ENCODE measurements at regions not wholly inside any gene's neighbourhood (a gene's known extent, or its start where the extent isn't known, plus 50 kb on each side); places are given as distances from the start of the nearest gene placed in this dataset.

DNA sequence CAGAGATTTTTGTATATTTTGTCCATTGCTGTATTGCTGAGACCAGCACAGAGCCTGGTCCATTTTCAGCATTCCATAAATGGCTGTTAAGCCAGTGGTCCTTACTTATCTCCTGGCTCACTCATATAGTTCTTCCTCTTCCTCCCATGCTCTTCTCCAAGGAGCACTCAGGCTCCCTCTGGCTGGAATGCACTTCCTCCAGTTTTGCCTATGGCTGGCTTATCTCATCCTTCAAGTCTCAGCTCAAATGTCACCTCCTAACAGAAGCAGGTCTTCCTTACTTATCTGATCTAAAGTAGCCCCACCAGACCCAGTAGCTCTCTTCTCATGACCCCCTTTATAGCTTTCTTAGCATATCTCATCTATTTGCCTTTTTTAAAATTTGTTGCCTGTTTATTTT is 146.9 kb downstream of the SLC30A10 start:
- TF ChIP-seq, protein P1, sequence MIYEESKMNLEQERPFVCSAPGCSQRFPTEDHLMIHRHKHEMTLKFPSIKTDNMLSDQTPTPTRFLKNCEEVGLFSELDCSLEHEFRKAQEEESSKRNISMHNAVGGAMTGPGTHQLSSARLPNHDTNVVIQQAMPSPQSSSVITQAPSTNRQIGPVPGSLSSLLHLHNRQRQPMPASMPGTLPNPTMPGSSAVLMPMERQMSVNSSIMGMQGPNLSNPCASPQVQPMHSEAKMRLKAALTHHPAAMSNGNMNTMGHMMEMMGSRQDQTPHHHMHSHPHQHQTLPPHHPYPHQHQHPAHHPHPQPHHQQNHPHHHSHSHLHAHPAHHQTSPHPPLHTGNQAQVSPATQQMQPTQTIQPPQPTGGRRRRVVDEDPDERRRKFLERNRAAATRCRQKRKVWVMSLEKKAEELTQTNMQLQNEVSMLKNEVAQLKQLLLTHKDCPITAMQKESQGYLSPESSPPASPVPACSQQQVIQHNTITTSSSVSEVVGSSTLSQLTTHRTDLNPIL (CRISPR knock-in tag; IDR thresholded peaks at IDR 0.05; ENCODE audit: low read depth), result no peak
- TF ChIP-seq BACH2 (CRISPR knock-in tag; IDR thresholded peaks at IDR 0.05; ENCODE audit: borderline replicate concordance), result no peak
- no peak for TF ChIP-seq TOX (CRISPR knock-in tag; IDR thresholded peaks at IDR 0.05; ENCODE audit: borderline replicate concordance)
- no peak for TF ChIP-seq GLIS3 (CRISPR knock-in tag; IDR thresholded peaks at IDR 0.05)
- no peak for TF ChIP-seq PPARA (CRISPR knock-in tag; IDR thresholded peaks at IDR 0.05; ENCODE audit: borderline replicate concordance)
- TF ChIP-seq, protein P2, sequence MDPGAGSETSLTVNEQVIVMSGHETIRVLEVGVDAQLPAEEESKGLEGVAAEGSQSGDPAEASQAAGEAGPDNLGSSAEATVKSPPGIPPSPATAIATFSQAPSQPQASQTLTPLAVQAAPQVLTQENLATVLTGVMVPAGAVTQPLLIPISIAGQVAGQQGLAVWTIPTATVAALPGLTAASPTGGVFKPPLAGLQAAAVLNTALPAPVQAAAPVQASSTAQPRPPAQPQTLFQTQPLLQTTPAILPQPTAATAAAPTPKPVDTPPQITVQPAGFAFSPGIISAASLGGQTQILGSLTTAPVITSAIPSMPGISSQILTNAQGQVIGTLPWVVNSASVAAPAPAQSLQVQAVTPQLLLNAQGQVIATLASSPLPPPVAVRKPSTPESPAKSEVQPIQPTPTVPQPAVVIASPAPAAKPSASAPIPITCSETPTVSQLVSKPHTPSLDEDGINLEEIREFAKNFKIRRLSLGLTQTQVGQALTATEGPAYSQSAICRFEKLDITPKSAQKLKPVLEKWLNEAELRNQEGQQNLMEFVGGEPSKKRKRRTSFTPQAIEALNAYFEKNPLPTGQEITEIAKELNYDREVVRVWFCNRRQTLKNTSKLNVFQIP (CRISPR knock-in tag; IDR thresholded peaks at IDR 0.05; ENCODE audit: borderline replicate concordance, low read depth), result no peak
- no peak for TF ChIP-seq ZNF8 (CRISPR knock-in tag; IDR thresholded peaks at IDR 0.05)
- TF ChIP-seq ESRRG (CRISPR knock-in tag; IDR thresholded peaks at IDR 0.05), result no peak
- peak; percentile 25; the same call in 1 of the 3 replicates for ATAC-seq

DNA sequence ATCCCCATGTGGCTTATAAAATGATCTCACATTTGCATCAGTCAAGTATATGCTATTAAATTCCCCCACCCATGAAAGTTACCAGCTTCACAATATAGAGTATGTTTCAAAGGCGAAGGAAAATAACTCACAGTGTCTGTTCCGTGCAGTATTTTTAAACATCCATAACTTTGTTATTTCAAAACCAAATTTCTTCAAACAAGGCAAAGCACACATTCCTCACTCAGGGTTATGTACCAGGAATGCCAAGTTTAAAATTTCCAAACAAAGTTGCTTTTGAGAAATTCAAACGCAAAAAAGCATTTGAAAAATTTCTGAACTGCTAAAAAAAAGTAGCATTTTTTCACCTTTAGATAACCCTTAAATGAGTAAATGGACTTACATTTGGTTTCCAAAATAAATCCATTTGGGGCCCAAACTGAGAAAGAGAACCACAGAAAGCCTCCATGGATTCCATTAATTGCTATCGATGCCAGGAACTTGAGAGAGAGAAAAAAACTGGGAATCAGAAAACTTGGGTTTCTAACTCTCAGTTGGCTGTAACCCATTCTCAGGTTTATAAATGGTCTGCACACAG is 149.5 kb downstream of the SLC30A10 start:
- TF ChIP-seq, protein P3, sequence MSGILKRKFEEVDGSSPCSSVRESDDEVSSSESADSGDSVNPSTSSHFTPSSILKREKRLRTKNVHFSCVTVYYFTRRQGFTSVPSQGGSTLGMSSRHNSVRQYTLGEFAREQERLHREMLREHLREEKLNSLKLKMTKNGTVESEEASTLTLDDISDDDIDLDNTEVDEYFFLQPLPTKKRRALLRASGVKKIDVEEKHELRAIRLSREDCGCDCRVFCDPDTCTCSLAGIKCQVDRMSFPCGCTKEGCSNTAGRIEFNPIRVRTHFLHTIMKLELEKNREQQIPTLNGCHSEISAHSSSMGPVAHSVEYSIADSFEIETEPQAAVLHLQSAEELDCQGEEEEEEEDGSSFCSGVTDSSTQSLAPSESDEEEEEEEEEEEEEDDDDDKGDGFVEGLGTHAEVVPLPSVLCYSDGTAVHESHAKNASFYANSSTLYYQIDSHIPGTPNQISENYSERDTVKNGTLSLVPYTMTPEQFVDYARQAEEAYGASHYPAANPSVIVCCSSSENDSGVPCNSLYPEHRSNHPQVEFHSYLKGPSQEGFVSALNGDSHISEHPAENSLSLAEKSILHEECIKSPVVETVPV (CRISPR knock-in tag; IDR thresholded peaks at IDR 0.05), result no peak
- TF ChIP-seq ZC3H10 (CRISPR knock-in tag; IDR thresholded peaks at IDR 0.05) (no peak), TOX (CRISPR knock-in tag; IDR thresholded peaks at IDR 0.05; ENCODE audit: borderline replicate concordance) (no peak), ZNF565 (CRISPR knock-in tag; conservative IDR thresholded peaks at IDR 0.05; ENCODE audit: low read depth) (no peak), GLIS3 (CRISPR knock-in tag; IDR thresholded peaks at IDR 0.05) (no peak), RARB (CRISPR knock-in tag; IDR thresholded peaks at IDR 0.05) (no peak), ZFP3 (CRISPR knock-in tag; IDR thresholded peaks at IDR 0.05) (no peak), CSDC2 (CRISPR knock-in tag; IDR thresholded peaks at IDR 0.05) (no peak), ZNF70 (CRISPR knock-in tag; IDR thresholded peaks at IDR 0.05) (no peak), ZNF8 (CRISPR knock-in tag; IDR thresholded peaks at IDR 0.05) (no peak)
- TF ChIP-seq, protein P4, sequence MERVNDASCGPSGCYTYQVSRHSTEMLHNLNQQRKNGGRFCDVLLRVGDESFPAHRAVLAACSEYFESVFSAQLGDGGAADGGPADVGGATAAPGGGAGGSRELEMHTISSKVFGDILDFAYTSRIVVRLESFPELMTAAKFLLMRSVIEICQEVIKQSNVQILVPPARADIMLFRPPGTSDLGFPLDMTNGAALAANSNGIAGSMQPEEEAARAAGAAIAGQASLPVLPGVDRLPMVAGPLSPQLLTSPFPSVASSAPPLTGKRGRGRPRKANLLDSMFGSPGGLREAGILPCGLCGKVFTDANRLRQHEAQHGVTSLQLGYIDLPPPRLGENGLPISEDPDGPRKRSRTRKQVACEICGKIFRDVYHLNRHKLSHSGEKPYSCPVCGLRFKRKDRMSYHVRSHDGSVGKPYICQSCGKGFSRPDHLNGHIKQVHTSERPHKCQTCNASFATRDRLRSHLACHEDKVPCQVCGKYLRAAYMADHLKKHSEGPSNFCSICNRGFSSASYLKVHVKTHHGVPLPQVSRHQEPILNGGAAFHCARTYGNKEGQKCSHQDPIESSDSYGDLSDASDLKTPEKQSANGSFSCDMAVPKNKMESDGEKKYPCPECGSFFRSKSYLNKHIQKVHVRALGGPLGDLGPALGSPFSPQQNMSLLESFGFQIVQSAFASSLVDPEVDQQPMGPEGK (CRISPR knock-in tag; IDR thresholded peaks at IDR 0.05; ENCODE audit: borderline replicate concordance), result no peak
- ATAC-seq, result no peak

DNA sequence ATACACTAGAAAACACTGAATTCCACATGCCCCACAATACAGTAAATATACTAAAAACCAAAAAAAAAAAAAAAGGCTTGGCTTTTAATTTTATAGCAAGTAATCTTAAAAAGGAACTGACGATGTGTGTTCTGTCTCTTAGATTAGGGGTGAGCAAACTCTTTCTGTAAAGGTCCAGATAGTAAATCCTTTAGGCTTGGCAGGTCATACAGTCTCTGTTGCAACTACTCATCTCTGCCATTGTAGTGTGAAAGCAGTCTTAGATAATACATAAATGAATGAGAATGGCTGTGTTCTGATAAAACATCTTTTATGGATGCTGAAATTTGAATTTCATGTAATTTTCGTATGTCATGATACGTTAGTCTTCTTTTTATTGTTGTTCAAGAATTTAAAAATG is 150.2 kb downstream of the SLC30A10 start:
- ATAC-seq, result no peak
- TF ChIP-seq ZNF8 (CRISPR knock-in tag; IDR thresholded peaks at IDR 0.05) (no peak), ZC3H10 (CRISPR knock-in tag; IDR thresholded peaks at IDR 0.05) (no peak), TCF4 (CRISPR knock-in tag; IDR thresholded peaks at IDR 0.05; ENCODE audit: borderline replicate concordance) (no peak), TOX (CRISPR knock-in tag; IDR thresholded peaks at IDR 0.05; ENCODE audit: borderline replicate concordance) (no peak), ZFP3 (CRISPR knock-in tag; IDR thresholded peaks at IDR 0.05) (no peak), OSR1 (CRISPR knock-in tag; IDR thresholded peaks at IDR 0.05) (no peak), ZNF565 (CRISPR knock-in tag; conservative IDR thresholded peaks at IDR 0.05; ENCODE audit: low read depth) (no peak)
- TF ChIP-seq, protein P2 (CRISPR knock-in tag; IDR thresholded peaks at IDR 0.05; ENCODE audit: borderline replicate concordance, low read depth), result no peak

DNA sequence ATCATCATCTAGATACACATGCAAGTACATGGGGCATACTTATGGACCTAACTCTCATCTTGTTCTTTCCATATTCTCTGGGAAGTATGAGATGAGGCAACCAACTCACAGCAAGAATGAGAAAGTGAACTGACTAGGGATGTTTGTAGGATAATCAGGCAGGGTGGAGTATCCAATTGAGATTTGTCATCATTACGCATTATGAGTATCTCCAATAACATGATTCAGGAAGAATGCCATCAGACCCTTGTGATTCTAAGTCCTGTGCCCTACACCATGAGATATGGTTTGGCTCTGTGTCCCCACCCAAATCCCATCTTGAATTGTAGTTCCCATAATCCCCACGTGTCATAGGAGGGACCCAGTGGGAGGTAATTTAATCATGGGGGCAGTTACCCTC is 154.0 kb downstream of the SLC30A10 start:
- TF ChIP-seq, protein P3 (CRISPR knock-in tag; IDR thresholded peaks at IDR 0.05), result no peak
- TF ChIP-seq TCF4 (CRISPR knock-in tag; IDR thresholded peaks at IDR 0.05; ENCODE audit: borderline replicate concordance), result no peak
- no peak for TF ChIP-seq PPARA (CRISPR knock-in tag; IDR thresholded peaks at IDR 0.05; ENCODE audit: borderline replicate concordance)
- TF ChIP-seq ZNF8 (CRISPR knock-in tag; IDR thresholded peaks at IDR 0.05), result no peak
- no peak for TF ChIP-seq ISL1 (CRISPR knock-in tag; IDR thresholded peaks at IDR 0.05)
- no peak for TF ChIP-seq ZNF565 (CRISPR knock-in tag; conservative IDR thresholded peaks at IDR 0.05; ENCODE audit: low read depth)
- TF ChIP-seq ZC3H10 (CRISPR knock-in tag; IDR thresholded peaks at IDR 0.05), result no peak
- TF ChIP-seq, protein P5, sequence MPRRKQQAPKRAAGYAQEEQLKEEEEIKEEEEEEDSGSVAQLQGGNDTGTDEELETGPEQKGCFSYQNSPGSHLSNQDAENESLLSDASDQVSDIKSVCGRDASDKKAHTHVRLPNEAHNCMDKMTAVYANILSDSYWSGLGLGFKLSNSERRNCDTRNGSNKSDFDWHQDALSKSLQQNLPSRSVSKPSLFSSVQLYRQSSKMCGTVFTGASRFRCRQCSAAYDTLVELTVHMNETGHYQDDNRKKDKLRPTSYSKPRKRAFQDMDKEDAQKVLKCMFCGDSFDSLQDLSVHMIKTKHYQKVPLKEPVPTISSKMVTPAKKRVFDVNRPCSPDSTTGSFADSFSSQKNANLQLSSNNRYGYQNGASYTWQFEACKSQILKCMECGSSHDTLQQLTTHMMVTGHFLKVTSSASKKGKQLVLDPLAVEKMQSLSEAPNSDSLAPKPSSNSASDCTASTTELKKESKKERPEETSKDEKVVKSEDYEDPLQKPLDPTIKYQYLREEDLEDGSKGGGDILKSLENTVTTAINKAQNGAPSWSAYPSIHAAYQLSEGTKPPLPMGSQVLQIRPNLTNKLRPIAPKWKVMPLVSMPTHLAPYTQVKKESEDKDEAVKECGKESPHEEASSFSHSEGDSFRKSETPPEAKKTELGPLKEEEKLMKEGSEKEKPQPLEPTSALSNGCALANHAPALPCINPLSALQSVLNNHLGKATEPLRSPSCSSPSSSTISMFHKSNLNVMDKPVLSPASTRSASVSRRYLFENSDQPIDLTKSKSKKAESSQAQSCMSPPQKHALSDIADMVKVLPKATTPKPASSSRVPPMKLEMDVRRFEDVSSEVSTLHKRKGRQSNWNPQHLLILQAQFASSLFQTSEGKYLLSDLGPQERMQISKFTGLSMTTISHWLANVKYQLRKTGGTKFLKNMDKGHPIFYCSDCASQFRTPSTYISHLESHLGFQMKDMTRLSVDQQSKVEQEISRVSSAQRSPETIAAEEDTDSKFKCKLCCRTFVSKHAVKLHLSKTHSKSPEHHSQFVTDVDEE (CRISPR knock-in tag; IDR thresholded peaks at IDR 0.05), result no peak
- TF ChIP-seq SNAI2 (CRISPR knock-in tag; IDR thresholded peaks at IDR 0.05), result no peak
- TF ChIP-seq ZNF70 (CRISPR knock-in tag; IDR thresholded peaks at IDR 0.05), result no peak
- TF ChIP-seq BACH2 (CRISPR knock-in tag; IDR thresholded peaks at IDR 0.05; ENCODE audit: borderline replicate concordance), result no peak
- TF ChIP-seq ZFP30 (CRISPR knock-in tag; IDR thresholded peaks at IDR 0.05), result no peak
- no peak for TF ChIP-seq TOX (CRISPR knock-in tag; IDR thresholded peaks at IDR 0.05; ENCODE audit: borderline replicate concordance)
- ATAC-seq, result no peak

Measured in SK-N-SH treated with all-trans-retinoic acid at 6 μM for 48 hours (cell line).